Mucosa of rectum (tissue), 2 donors: ENCODE measurements at regions not wholly inside any gene's neighbourhood (a gene's known extent, or its start where the extent isn't known, plus 50 kb on each side); places are given as distances from the start of the nearest gene placed in this dataset.
"Not testable (repeated sequence)": the region's sequence is repeated elsewhere in the genome, so short reads cannot be mapped to it uniquely, and the experiment has no call there.

Experiments used
- H3K27ac ChIP-seq, 2 donors: one replicate each; pipeline ENCODE4 v1.7.0; 2013; ENCODE audit warnings: inconsistent platforms in 2 of 2, low read depth in 2 of 2, low read length in 2 of 2
- H3K27me3 ChIP-seq, 2 donors: one replicate each; pipeline ENCODE4 v1.7.0; 2013; ENCODE audit warnings: low read length in 2 of 2; ENCODE audit not compliant: control insufficient read depth in 2 of 2, insufficient read depth in 2 of 2
- H3K36me3 ChIP-seq, 2 donors: one replicate each; pipeline ENCODE4 v1.7.0; 2013; ENCODE audit warnings: low read length in 2 of 2; ENCODE audit not compliant: control insufficient read depth in 2 of 2, insufficient read depth in 2 of 2
- H3K4me1 ChIP-seq, 2 donors: one replicate each; pipeline ENCODE4 v1.7.0; 2013; ENCODE audit warnings: low read length in 2 of 2, mild to moderate bottlenecking in 1 of 2; ENCODE audit not compliant: control insufficient read depth in 2 of 2, insufficient read depth in 2 of 2
- H3K4me3 ChIP-seq, 2 donors: one replicate each; pipeline ENCODE4 v1.7.0; 2013; ENCODE audit warnings: low read length in 2 of 2
- H3K9ac ChIP-seq, 2 donors: one replicate each; pipeline ENCODE4 v1.7.0; 2013; ENCODE audit warnings: low read length in 2 of 2, low read depth in 1 of 2, mild to moderate bottlenecking in 1 of 2
- H3K9me3 ChIP-seq, 2 donors: one replicate each; pipeline ENCODE4 v1.7.0; 2013; ENCODE audit warnings: low read length in 2 of 2; ENCODE audit not compliant: control insufficient read depth in 2 of 2
- donor health status: healthy.
- donor health status: Normal muscosa, but diverticular disease.

DNA sequence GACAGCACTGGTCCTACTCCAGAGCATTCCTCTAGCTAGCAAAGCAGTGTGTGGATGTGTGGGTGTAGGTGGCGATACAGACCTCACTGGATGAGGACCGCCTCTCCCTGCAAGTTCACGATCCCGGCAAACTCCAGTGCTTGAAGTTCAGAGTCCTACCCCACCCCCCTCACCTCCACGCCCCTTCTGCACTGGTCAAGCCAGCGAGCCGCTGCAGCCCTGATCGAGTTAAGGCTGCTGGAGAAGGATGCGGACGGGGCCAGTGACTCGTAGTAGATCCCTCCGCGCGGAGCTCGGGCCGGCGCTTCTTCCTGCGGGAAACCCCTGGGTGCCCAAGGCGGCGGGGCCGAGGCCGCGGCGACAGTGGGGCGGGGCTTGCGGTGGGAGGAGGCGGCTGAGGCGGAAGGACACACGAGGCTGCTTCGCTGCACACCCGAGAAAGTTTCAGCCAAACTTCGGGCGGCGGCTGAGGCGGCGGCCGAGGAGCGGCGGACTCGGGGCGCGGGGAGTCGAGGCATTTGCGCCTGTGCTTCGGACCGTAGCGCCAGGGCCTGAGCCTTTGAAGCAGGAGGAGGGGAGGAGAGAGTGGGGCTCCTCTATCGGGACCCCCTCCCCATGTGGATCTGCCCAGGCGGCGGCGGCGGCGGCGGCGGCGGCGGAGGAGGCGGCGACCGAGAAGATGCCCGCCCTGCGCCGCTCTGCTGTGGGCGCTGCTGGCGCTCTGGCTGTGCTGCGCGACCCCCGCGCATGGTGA lies 84.5 kb upstream of the NBPF19 start:
- H3K27ac ChIP-seq: peak overlapping the region; percentile 47 to 48
- not testable (repeated sequence) for H3K36me3 ChIP-seq, H3K9me3 ChIP-seq, H3K27me3 ChIP-seq, H3K4me1 ChIP-seq
- peak overlapping the region; percentile 46 to 60 for H3K4me3 ChIP-seq
- H3K9ac ChIP-seq: peak overlapping the region in 1 of 2 donors; percentile 33

DNA sequence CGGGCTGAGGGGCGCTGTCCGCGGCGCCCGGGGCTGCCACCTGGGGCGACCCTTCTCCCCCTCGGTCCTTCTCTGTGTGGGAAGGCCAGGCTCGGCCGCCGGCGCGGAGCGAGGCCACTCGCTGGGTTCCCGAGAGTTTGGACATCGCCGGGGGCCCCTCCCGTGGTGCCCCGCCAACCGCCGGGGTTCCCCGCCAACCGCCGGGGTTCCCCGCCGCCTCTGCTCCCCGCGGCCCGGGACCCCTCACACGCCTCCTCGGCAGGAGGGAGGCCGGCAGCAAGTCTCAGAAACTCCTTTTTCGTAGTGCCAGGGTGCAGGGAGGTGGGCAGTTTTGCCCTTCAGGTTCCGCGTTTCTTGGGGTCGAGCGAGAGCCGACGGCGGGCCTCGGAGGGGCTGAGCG lies 83.9 kb upstream of the NBPF19 start:
- H3K27me3 ChIP-seq, H3K36me3 ChIP-seq, H3K9me3 ChIP-seq, H3K4me1 ChIP-seq: not testable (repeated sequence)
- Histone ChIP-seq H3K27ac (peak overlapping the region in 1 of 2 donors; percentile 47), H3K9ac (peak overlapping the region in 1 of 2 donors; percentile 33), H3K4me3 (peak overlapping the region; percentile 30 to 31)

DNA sequence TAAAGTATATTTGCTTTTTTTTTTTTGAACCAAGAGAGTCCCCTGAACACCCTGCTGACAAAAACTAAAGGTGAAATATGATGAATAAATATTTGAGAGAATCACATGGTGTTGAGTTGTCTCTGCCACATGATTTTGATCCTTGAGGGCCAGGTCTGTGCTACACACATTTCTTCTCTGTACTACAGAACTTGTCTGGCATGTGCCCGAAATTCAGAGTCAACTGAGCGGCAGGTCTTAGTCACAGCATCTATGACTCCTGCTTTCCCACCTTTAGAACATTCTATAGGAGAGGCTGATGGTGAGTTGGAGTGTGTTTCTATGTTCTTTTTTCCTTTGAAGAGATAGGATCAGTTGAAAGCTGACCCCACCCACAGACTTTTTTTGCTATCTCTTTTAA lies 79.0 kb upstream of the NBPF19 start:
- not testable (repeated sequence) for H3K4me1 ChIP-seq, H3K9ac ChIP-seq, H3K27me3 ChIP-seq, H3K9me3 ChIP-seq, H3K27ac ChIP-seq, H3K36me3 ChIP-seq, H3K4me3 ChIP-seq

DNA sequence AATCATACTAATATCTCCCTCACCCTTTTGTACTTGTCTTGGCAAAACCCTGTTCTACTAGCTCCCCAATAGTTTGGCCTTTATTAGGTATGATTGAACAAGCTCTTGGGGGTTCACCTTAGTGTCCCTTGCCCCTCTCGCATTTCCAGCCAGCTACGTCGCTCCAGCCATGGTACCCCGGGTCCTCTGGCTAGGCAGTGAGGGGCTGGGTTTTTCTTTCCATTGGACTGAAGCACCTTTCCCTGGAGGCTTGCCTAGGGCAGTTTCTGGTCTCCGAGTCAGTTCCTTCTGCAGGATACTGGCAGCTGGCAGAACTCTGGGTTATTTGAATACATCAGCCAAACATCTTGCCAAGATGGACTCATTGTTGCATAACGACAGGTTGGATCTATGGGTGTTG lies 76.3 kb upstream of the NBPF19 start:
- not testable (repeated sequence) for H3K27ac ChIP-seq, H3K36me3 ChIP-seq, H3K9ac ChIP-seq, H3K27me3 ChIP-seq, H3K4me1 ChIP-seq, H3K4me3 ChIP-seq, H3K9me3 ChIP-seq

- H3K27me3 ChIP-seq, H3K9ac ChIP-seq, H3K9me3 ChIP-seq, H3K4me3 ChIP-seq, H3K36me3 ChIP-seq, H3K27ac ChIP-seq, H3K4me1 ChIP-seq: not testable (repeated sequence)
Observed at GRCh38 chr1:149408404-149408803, 66.4 kb upstream of the NBPF19 start.

DNA sequence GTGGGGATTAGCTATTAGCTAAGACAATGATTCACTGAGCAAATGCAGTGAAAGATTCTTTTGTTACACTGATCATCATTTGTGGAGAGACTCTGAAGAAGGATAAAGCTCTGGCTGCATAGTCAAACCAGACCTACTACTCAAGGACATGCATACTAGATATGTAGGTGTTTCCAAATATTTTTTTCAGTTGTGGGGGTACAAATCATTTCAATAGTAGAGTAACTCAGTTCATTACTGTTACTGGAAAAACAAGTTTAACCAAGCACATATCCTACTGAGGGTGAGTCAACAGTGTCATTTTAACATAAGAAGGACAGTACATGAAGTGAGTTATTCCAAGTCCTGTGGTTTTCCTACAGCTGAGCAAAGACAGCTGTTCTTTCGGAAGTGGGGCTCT lies 59.5 kb upstream of the NBPF19 start:
- not testable (repeated sequence) for H3K9ac ChIP-seq, H3K4me1 ChIP-seq, H3K36me3 ChIP-seq

GRCh38 chr1:149418782-149419181 lies 56.1 kb upstream of the NBPF19 start:
- H3K36me3 ChIP-seq, H3K4me1 ChIP-seq, H3K27me3 ChIP-seq, H3K4me3 ChIP-seq, H3K9ac ChIP-seq, H3K27ac ChIP-seq, H3K9me3 ChIP-seq: not testable (repeated sequence)

More for the DNA sequence above, 59.5 kb upstream of the NBPF19 start:
- not testable (repeated sequence) for H3K9me3 ChIP-seq, H3K27me3 ChIP-seq, H3K4me3 ChIP-seq, H3K27ac ChIP-seq

GRCh38 chr1:149423122-149423521 lies 51.7 kb upstream of the NBPF19 start:
- H3K27ac ChIP-seq, H3K36me3 ChIP-seq, H3K4me3 ChIP-seq, H3K27me3 ChIP-seq, H3K9me3 ChIP-seq, H3K9ac ChIP-seq, H3K4me1 ChIP-seq: not testable (repeated sequence)
